AG10803 (cell line): ENCODE measurements at regions not wholly inside any gene's neighbourhood (a gene's known extent, or its start where the extent isn't known, plus 50 kb on each side); places are given as distances from the start of the nearest gene placed in this dataset.

Experiments used
- DNase-seq: peaks from one replicate; pipeline ENCODE4 v3.0.0; 2010; ENCODE audit warnings: low read depth
- H3K4me3 ChIP-seq: 2 replicates; pipeline ENCODE4 v1.5.1; 2011; ENCODE audit warnings: mild to moderate bottlenecking, low read length, control low read depth
- TF ChIP-seq, protein P1 (sequence below): conservative IDR thresholded peaks from 2 replicates; pipeline ENCODE4 v1.5.1; 2011; ENCODE audit warnings: mild to moderate bottlenecking, low read length, control low read depth, inconsistent platforms

DNA sequence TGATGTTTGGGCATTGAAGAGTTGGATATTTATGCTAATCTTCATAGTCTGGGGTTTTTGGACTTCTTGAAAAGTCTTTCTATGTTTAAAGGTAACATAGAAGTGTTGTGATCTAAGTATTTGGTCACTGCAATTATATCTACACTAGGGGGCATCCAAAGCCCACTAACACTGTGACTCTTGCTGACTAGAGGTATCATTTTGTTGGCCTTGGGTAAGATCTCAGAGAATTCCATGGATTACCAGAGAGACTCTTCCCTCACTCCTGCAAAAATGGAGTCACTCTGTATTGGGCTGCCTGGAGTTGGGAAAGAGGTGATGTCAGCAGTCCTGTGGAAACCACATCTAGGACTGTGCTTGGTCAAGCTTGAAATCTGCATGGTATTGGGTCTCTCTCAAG lies 1077.6 kb downstream of the FAM133A start:
- H3K4me3 ChIP-seq: no peak overlapping the region
- DNase-seq: no peak
- TF ChIP-seq, protein P1, sequence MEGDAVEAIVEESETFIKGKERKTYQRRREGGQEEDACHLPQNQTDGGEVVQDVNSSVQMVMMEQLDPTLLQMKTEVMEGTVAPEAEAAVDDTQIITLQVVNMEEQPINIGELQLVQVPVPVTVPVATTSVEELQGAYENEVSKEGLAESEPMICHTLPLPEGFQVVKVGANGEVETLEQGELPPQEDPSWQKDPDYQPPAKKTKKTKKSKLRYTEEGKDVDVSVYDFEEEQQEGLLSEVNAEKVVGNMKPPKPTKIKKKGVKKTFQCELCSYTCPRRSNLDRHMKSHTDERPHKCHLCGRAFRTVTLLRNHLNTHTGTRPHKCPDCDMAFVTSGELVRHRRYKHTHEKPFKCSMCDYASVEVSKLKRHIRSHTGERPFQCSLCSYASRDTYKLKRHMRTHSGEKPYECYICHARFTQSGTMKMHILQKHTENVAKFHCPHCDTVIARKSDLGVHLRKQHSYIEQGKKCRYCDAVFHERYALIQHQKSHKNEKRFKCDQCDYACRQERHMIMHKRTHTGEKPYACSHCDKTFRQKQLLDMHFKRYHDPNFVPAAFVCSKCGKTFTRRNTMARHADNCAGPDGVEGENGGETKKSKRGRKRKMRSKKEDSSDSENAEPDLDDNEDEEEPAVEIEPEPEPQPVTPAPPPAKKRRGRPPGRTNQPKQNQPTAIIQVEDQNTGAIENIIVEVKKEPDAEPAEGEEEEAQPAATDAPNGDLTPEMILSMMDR: no peak

DNA sequence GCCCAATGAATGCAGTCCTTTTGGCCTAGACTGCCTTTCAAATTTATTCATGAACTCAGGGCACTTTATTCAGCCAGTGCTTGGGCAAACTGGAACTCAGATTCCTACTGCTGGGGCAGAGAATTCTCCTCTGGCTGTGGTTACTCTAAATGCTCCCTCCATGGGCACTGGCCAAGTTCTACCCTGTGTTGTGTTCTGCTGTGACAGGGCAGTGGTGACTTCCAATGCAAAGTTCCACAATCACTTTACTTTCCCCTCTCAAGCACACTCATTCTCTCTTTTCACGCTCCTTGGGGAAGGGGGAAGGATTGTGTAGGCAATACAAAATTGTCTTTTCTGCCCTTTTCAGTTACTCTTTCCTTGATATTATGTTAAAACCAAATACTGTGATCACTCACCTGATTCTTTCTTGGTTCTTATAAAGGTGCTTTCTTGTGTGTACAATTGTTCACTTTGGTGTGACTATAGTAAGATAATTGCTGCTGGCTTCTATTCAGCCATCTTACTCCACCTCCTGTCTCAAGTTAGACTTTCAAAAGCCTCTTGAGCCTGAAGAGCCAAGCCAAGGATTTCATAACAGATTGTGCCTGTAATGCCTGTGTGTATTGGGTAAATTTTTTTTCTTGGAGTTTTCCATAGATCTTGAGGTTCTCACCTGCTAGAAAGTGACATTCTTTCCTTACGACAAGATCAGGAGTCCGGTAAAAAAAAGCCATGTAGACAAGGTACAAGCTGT lies 1078.6 kb downstream of the FAM133A start:
- H3K4me3 ChIP-seq: no peak overlapping the region
- TF ChIP-seq, protein P1: no peak
- DNase-seq: no peak

DNA sequence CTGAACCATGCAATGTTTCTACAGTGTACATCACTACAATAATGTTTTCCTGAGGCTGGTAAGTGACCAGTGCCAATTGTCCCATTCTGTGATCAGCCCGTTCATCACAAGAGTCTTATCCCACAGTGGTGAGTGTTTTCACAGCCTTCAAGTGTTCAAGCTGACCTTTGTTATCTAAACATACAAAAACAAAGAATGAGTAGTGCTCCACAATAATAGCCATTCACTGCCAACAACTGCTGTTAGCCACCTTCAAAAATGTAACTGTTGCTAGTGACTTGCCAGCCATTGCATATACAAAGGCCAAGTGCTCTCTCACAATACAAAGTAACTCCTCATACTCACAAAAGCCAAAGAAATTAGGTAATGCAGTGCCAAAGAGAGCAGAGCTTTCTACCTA lies 1084.1 kb downstream of the FAM133A start:
- no peak for DNase-seq
- TF ChIP-seq, protein P1: no peak
- no peak overlapping the region for H3K4me3 ChIP-seq

DNA sequence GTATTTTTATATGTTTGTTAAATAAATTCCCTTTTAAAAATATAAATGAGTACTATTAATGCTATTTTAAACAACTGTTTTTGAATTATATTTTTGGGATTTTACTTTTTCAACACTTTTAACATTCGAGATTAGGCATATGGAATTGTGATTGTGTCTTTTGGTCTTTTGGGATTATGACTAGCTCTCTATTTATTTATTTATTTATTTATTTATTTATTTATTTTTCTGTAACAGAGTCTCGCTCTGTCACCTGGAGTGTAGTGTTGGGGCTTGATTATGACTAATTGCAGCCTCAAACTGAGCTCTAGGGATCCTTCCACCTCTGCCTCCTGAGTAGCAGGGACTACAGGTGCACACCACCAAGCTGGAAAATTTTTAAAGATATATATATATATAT lies 1101.6 kb downstream of the FAM133A start:
- TF ChIP-seq, protein P1: no peak
- H3K4me3 ChIP-seq: no peak overlapping the region
- no peak for DNase-seq

DNA sequence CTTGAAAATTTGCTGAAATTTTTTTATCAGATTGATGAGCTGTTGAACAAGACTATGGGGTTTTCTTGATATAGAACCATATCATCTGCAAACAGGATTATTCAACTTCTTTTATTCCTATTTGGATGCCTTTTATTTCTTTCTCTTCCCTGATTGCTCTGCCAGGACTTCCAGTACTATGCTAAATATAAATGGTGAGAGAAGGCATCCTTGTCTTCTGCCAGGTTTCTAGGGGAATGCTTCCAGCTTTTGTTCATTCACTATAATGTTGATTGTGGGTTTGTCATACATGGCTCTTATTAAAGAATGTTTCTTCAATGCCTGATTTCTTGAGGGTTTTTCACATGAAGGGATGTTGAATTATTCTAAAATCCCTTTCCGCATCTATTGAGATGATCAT lies 1139.5 kb downstream of the FAM133A start:
- H3K4me3 ChIP-seq: no peak overlapping the region
- no peak for DNase-seq
- TF ChIP-seq, protein P1: no peak

DNA sequence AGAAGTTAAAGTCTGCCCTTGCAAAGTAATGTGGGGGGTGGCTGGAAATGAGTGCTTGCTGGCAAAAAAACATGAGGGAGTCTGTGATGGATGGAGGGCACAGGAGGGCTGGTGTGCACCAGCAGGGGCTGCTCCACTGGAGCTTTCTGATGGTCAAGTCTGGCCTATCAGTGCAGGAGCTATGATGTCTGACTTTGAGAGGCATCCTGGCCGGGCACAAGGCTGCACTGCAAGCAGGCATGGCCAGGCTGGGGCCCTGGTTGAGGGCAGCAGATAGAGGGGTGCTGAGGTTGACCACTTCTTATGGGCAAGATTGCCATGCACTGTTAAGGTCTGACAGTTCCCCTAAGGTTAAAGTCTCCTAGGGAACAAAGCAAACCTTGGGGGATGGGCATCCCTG lies 1140.2 kb downstream of the FAM133A start:
- TF ChIP-seq, protein P1: no peak
- H3K4me3 ChIP-seq: no peak overlapping the region
- DNase-seq: no peak

DNA sequence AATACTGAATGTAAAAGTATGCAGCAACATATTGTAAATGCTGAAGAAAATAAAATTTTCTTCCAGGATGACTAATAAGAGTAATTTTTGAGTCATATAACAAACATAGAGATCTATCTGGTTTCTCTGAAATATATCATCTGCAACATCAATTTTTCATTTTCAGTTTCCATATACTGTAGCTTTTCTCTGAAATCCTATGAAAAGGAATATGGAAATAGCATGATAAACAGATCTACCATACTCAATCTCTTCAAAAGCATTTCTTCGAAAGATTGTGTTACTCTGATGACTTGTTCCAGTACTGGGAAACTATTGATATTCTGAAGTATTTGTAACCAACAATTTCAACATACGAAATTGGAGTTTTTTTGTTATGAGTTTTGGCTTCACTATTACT lies 1156.7 kb downstream of the FAM133A start:
- TF ChIP-seq, protein P1: no peak
- no peak overlapping the region for H3K4me3 ChIP-seq
- DNase-seq: no peak
